RWPE2 (cell line): ENCODE measurements at regions not wholly inside any gene's neighbourhood (a gene's known extent, or its start where the extent isn't known, plus 50 kb on each side); places are given as distances from the start of the nearest gene placed in this dataset.

Experiments
- ATAC-seq: fragments of 200-7000 bp; cut with Tn5 transposase; 3 replicates; pipeline ENCODE4 v1.9.1; 2021; ENCODE audit warnings: low read depth
- DNase-seq: peaks from one replicate; pipeline ENCODE4 v3.0.0-alpha.2; 2020; ENCODE audit warnings: low spot score
- H3K27ac ChIP-seq: fragments of 450-650 bp; 2 replicates; pipeline ENCODE4 v1.5.1; 2017; ENCODE audit warnings: mild to moderate bottlenecking; ENCODE audit not compliant: poor library complexity, severe bottlenecking
- H3K27me3 ChIP-seq: fragments of 250-450 bp; sonication (Bioruptor Pico); 2 replicates; pipeline ENCODE4 v1.5.1; 2021; ENCODE audit warnings: mild to moderate bottlenecking, moderate library complexity; ENCODE audit not compliant: insufficient read depth, poor library complexity, severe bottlenecking
- H3K36me3 ChIP-seq: fragments of 250-450 bp; sonication (Bioruptor Pico); 2 replicates; pipeline ENCODE4 v1.5.1; 2020; ENCODE audit warnings: low read depth, mild to moderate bottlenecking, moderate library complexity
- H3K4me1 ChIP-seq: fragments of 250-450 bp; sonication (Bioruptor Pico); 2 replicates; pipeline ENCODE4 v1.5.1; 2021; ENCODE audit warnings: mild to moderate bottlenecking, moderate library complexity; ENCODE audit not compliant: insufficient read depth, poor library complexity, severe bottlenecking
- H3K4me3 ChIP-seq: fragments of 250-450 bp; sonication (Bioruptor Pico); 2 replicates; pipeline ENCODE4 v1.5.1; 2021; ENCODE audit warnings: mild to moderate bottlenecking, moderate library complexity; ENCODE audit not compliant: severe bottlenecking
- H3K9me3 ChIP-seq: fragments of 250-450 bp; sonication (Bioruptor Pico); 2 replicates; pipeline ENCODE4 v1.5.1; 2021; ENCODE audit warnings: mild to moderate bottlenecking, moderate library complexity; ENCODE audit not compliant: severe bottlenecking
- TF ChIP-seq, protein P1 (sequence below): fragments of 450-650 bp; IDR thresholded peaks from one replicate; pipeline ENCODE4 v1.5.1; 2017; ENCODE audit warnings: mild to moderate bottlenecking, moderate library complexity; ENCODE audit not compliant: poor library complexity, severe bottlenecking

GRCh38 chr4:19152264-19152663 lies 1099.4 kb upstream of the SLIT2 start:
- Histone ChIP-seq H3K4me3 (no peak overlapping the region), H3K9me3 (peaks cover 2% of the 10 kb centered on the region), H3K4me1 (no peaks in the 10 kb centered on the region), H3K27ac (no peak overlapping the region), H3K27me3 (no peaks in the 10 kb centered on the region), H3K36me3 (no peaks in the 10 kb centered on the region)
- no peak for DNase-seq
- TF ChIP-seq, protein P1, sequence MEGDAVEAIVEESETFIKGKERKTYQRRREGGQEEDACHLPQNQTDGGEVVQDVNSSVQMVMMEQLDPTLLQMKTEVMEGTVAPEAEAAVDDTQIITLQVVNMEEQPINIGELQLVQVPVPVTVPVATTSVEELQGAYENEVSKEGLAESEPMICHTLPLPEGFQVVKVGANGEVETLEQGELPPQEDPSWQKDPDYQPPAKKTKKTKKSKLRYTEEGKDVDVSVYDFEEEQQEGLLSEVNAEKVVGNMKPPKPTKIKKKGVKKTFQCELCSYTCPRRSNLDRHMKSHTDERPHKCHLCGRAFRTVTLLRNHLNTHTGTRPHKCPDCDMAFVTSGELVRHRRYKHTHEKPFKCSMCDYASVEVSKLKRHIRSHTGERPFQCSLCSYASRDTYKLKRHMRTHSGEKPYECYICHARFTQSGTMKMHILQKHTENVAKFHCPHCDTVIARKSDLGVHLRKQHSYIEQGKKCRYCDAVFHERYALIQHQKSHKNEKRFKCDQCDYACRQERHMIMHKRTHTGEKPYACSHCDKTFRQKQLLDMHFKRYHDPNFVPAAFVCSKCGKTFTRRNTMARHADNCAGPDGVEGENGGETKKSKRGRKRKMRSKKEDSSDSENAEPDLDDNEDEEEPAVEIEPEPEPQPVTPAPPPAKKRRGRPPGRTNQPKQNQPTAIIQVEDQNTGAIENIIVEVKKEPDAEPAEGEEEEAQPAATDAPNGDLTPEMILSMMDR = no peak
- ATAC-seq = no peak

DNA sequence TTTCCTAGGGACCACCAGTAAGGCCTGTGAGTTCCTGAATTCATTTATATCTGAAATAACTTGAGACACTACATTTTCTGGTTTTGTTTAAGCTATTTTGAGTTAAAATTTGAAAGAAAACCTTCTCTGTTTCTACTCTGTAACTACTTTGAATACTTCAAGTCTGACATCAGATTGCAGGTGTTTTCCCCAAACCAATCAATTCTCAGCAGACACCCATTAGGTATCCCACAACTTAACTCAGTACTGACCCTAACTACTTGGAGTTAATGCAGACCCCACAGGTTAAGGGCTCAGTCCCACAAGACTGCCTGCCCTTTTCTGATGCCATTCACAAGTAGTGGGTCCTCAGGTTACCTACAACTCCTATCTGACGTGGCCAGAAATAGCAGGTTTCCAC lies 1100.0 kb upstream of the SLIT2 start:
- Histone ChIP-seq H3K36me3 (no peaks in the 10 kb centered on the region), H3K27me3 (no peaks in the 10 kb centered on the region), H3K4me1 (no peaks in the 10 kb centered on the region), H3K9me3 (peaks cover 2% of the 10 kb centered on the region), H3K4me3 (no peak overlapping the region), H3K27ac (no peak overlapping the region)
- DNase-seq = no peak
- TF ChIP-seq, protein P1 = no peak
- no peak for ATAC-seq

- ATAC-seq (no peak), DNase-seq (no peak)
- Histone ChIP-seq H3K4me1 (no peaks in the 10 kb centered on the region), H3K27ac (no peak overlapping the region), H3K36me3 (no peaks in the 10 kb centered on the region), H3K9me3 (no peaks in the 10 kb centered on the region), H3K27me3 (no peaks in the 10 kb centered on the region), H3K4me3 (no peak overlapping the region)
- TF ChIP-seq, protein P1 = no peak
Observed at GRCh38 chr4:19146038-19146437, 1105.7 kb upstream of the SLIT2 start.

- ATAC-seq = no peak
- no peak overlapping the region for H3K27ac ChIP-seq
- TF ChIP-seq, protein P1 = no peak
- no peaks in the 10 kb centered on the region for H3K36me3 ChIP-seq
- H3K4me3 ChIP-seq = no peak overlapping the region
- H3K9me3 ChIP-seq = no peaks in the 10 kb centered on the region
- no peak for DNase-seq
- H3K27me3 ChIP-seq = no peaks in the 10 kb centered on the region
- no peaks in the 10 kb centered on the region for H3K4me1 ChIP-seq
Observed at GRCh38 chr4:19135895-19136633, 1114.5 kb upstream of the LCORL start.

GRCh38 chr4:19134685-19135084 lies 1113.1 kb upstream of the LCORL start:
- no peak overlapping the region for H3K27ac ChIP-seq
- TF ChIP-seq, protein P1 = no peak
- no peaks in the 10 kb centered on the region for H3K9me3 ChIP-seq
- H3K36me3 ChIP-seq = no peaks in the 10 kb centered on the region
- no peak overlapping the region for H3K4me3 ChIP-seq
- ATAC-seq (no peak), DNase-seq (no peak)
- H3K4me1 ChIP-seq = no peaks in the 10 kb centered on the region
- no peaks in the 10 kb centered on the region for H3K27me3 ChIP-seq
